Naive thymus-derived CD4-positive, alpha-beta T cell (primary cell): ENCODE measurements at regions not wholly inside any gene's neighbourhood (a gene's known extent, or its start where the extent isn't known, plus 50 kb on each side); places are given as distances from the start of the nearest gene placed in this dataset.

Source experiments
- ATAC-seq: fragments of 150-1000 bp; cut with Tn5 transposase; 2 replicates; pipeline ENCODE4 v1.10.0; 2021; ENCODE audit warnings: mild to moderate bottlenecking, moderate library complexity
- CTCF ChIA-PET: fragments of 350-600 bp; sonication (Branson Sonifier 250); formaldehyde crosslinking; loops from one replicate; lab custom pipeline; 2021; ENCODE audit warnings: antibody characterized with exemption; lab: Charles Lee
- POLR2A ChIA-PET: fragments of 350-600 bp; sonication (Branson Sonifier 250); formaldehyde crosslinking; loops from one replicate; lab custom pipeline; 2021; ENCODE audit warnings: antibody characterized with exemption, inconsistent platforms; lab: Charles Lee
- DNase-seq, 9 donors: peaks; one replicate each; pipeline versions ENCODE4 v3.0.0 to v3.0.0-alpha.2; 2020 to 2022; ENCODE audit warnings: mixed read lengths in 1 of 9
- H3K27ac ChIP-seq: one replicate; pipeline ENCODE4 v1.7.0; 2013; ENCODE audit warnings: mild to moderate bottlenecking, low read depth, low read length, moderate library complexity
- H3K27me3 ChIP-seq, 2 donors: one replicate each; pipeline ENCODE4 v1.7.0; 2013; ENCODE audit warnings: low read length in 2 of 2, mild to moderate bottlenecking in 2 of 2, moderate library complexity in 2 of 2; ENCODE audit not compliant: control insufficient read depth in 2 of 2, insufficient read depth in 2 of 2
- H3K36me3 ChIP-seq, 3 experiments: 1 replicate in 2 of 3; 2 replicates in 1 of 3; pipeline ENCODE4 v1.7.0; 2013; ENCODE audit warnings: low read length in 3 of 3, mild to moderate bottlenecking in 3 of 3, moderate library complexity in 1 of 3; ENCODE audit not compliant: insufficient read depth in 3 of 3, control insufficient read depth in 2 of 3
- H3K4me1 ChIP-seq, 2 donors: one replicate each; pipeline ENCODE4 v1.7.0; 2013; ENCODE audit warnings: low read length in 2 of 2, mild to moderate bottlenecking in 2 of 2, moderate library complexity in 1 of 2; ENCODE audit not compliant: control insufficient read depth in 2 of 2, insufficient read depth in 2 of 2
- H3K4me3 ChIP-seq: 2 replicates; pipeline ENCODE4 v1.7.0; 2013; ENCODE audit warnings: mild to moderate bottlenecking, low read length
- H3K9me3 ChIP-seq, 3 experiments: 1 replicate in 2 of 3; 2 replicates in 1 of 3; pipeline ENCODE4 v1.7.0; 2013; ENCODE audit warnings: low read length in 3 of 3; ENCODE audit not compliant: control insufficient read depth in 2 of 3
- H3K27ac Mint-ChIP-seq, 9 donors: one replicate each; pipeline ENCODE4 v1.8.0; 2020 to 2022; ENCODE audit warnings: mixed read lengths in 9 of 9, mild to moderate bottlenecking in 8 of 9, moderate library complexity in 5 of 9, inconsistent platforms in 2 of 9
- H3K27me3 Mint-ChIP-seq, 5 donors: one replicate each; pipeline ENCODE4 v1.8.0; 2021 to 2022; ENCODE audit warnings: mixed read lengths in 5 of 5, mild to moderate bottlenecking in 1 of 5
- H3K36me3 Mint-ChIP-seq, 5 donors: one replicate each; pipeline ENCODE4 v1.8.0; 2020 to 2022; ENCODE audit warnings: mixed read lengths in 5 of 5, mild to moderate bottlenecking in 3 of 5, inconsistent platforms in 1 of 5
- H3K4me1 Mint-ChIP-seq, 7 donors: one replicate each; pipeline ENCODE4 v1.8.0; 2020 to 2022; ENCODE audit warnings: mixed read lengths in 7 of 7, mild to moderate bottlenecking in 3 of 7, inconsistent platforms in 1 of 7
- H3K4me3 Mint-ChIP-seq, 10 donors: one replicate each; pipeline ENCODE4 v1.8.0; 2020 to 2022; ENCODE audit warnings: mild to moderate bottlenecking in 10 of 10, mixed read lengths in 10 of 10, moderate library complexity in 6 of 10, inconsistent platforms in 2 of 10
- H3K9me3 Mint-ChIP-seq, 11 donors: one replicate each; pipeline ENCODE4 v1.8.0; 2020 to 2022; ENCODE audit warnings: mixed read lengths in 11 of 11, mild to moderate bottlenecking in 4 of 11, inconsistent platforms in 1 of 11, moderate library complexity in 1 of 11
- intact Hi-C, 2 donors: fragments of 100-400 bp; cut with micrococcal nuclease; formaldehyde crosslinking; loops; one replicate each; pipeline ENCODE4 v1.15.1; 2023

- Histone ChIP-seq H3K4me1 (no peaks in the 10 kb centered on the region), H3K36me3 (no peaks in the 10 kb centered on the region), H3K27me3 (no peaks in the 10 kb centered on the region), H3K9me3 (no peaks in the 10 kb centered on the region), H3K4me3 (no peak overlapping the region), H3K27ac (no peak overlapping the region)
- DNase-seq = no peak
- no peaks in the 10 kb centered on the region for H3K36me3 Mint-ChIP-seq
- no peak overlapping the region for H3K4me3 Mint-ChIP-seq
- no peak for ATAC-seq
- no peaks in the 10 kb centered on the region for H3K4me1 Mint-ChIP-seq
- H3K9me3 Mint-ChIP-seq = peaks cover 0 to 2% (median 0%) of the 10 kb centered on the region in 11 donors
- no peak overlapping the region for H3K27ac Mint-ChIP-seq
- ChIA-PET CTCF (no interaction called here), POLR2A (no interaction called here)
- peaks cover 8 to 27% (median 11%) of the 10 kb centered on the region in 5 donors for H3K27me3 Mint-ChIP-seq
- intact Hi-C loops = no loop called here
These were observed 113.1 kb upstream of the TNC start for GRCh38 chr9:115230924-115231515.

- no peak for ATAC-seq
- intact Hi-C loops = no loop called here
- Mint-ChIP-seq H3K27me3 (peaks cover 10 to 40% (median 21%) of the 10 kb centered on the region in 5 donors), H3K36me3 (peaks cover 0 to 5% (median 0%) of the 10 kb centered on the region in 5 donors), H3K27ac (no peak overlapping the region), H3K9me3 (peaks cover 0 to 5% (median 0%) of the 10 kb centered on the region in 11 donors), H3K4me1 (no peaks in the 10 kb centered on the region), H3K4me3 (no peak overlapping the region)
- no peak overlapping the region for H3K4me3 ChIP-seq
- no peaks in the 10 kb centered on the region for H3K36me3 ChIP-seq
- POLR2A ChIA-PET = no interaction called here
- no peak for DNase-seq
- H3K9me3 ChIP-seq = no peaks in the 10 kb centered on the region
- H3K27ac ChIP-seq = no peak overlapping the region
- no peaks in the 10 kb centered on the region for H3K27me3 ChIP-seq
- CTCF ChIA-PET = no interaction called here
- H3K4me1 ChIP-seq = no peaks in the 10 kb centered on the region
These were observed 114.3 kb upstream of the TNC start for GRCh38 chr9:115232181-115232774.

GRCh38 chr9:115234094-115234493 lies 116.1 kb upstream of the TNC start:
- Mint-ChIP-seq H3K27ac (no peak overlapping the region), H3K9me3 (peaks cover 0 to 5% (median 0%) of the 10 kb centered on the region in 11 donors), H3K27me3 (peaks cover 21 to 56% (median 33%) of the 10 kb centered on the region in 5 donors), H3K4me1 (no peaks in the 10 kb centered on the region), H3K36me3 (peaks cover 0 to 5% (median 0%) of the 10 kb centered on the region in 5 donors), H3K4me3 (no peak overlapping the region)
- Histone ChIP-seq H3K27ac (no peak overlapping the region), H3K4me1 (no peaks in the 10 kb centered on the region), H3K9me3 (no peaks in the 10 kb centered on the region), H3K4me3 (no peak overlapping the region), H3K36me3 (no peaks in the 10 kb centered on the region), H3K27me3 (no peaks in the 10 kb centered on the region)
- ChIA-PET POLR2A (no interaction called here), CTCF (no interaction called here)
- ATAC-seq = no peak
- no peak for DNase-seq
- intact Hi-C loops = no loop called here

- Histone ChIP-seq H3K4me3 (no peak overlapping the region), H3K36me3 (no peaks in the 10 kb centered on the region), H3K9me3 (no peaks in the 10 kb centered on the region), H3K27me3 (no peaks in the 10 kb centered on the region), H3K4me1 (no peaks in the 10 kb centered on the region), H3K27ac (no peak overlapping the region)
- ChIA-PET CTCF (no interaction called here), POLR2A (no interaction called here)
- H3K27ac Mint-ChIP-seq = no peak overlapping the region
- H3K4me3 Mint-ChIP-seq = no peak overlapping the region
- DNase-seq = no peak
- H3K9me3 Mint-ChIP-seq = peaks cover 0 to 6% (median 0%) of the 10 kb centered on the region in 11 donors
- peaks cover 0 to 5% (median 0%) of the 10 kb centered on the region in 5 donors for H3K36me3 Mint-ChIP-seq
- no peaks in the 10 kb centered on the region for H3K4me1 Mint-ChIP-seq
- intact Hi-C loops = no loop called here
- ATAC-seq = no peak
- H3K27me3 Mint-ChIP-seq = peaks cover 21 to 61% (median 39%) of the 10 kb centered on the region in 5 donors
These were observed 117.3 kb upstream of the TNC start for GRCh38 chr9:115235221-115235620.

GRCh38 chr9:115237385-115237998 lies 119.5 kb upstream of the TNC start:
- intact Hi-C loops = no loop called here
- Histone ChIP-seq H3K9me3 (no peaks in the 10 kb centered on the region), H3K36me3 (no peaks in the 10 kb centered on the region), H3K4me3 (no peak overlapping the region), H3K27ac (no peak overlapping the region), H3K27me3 (no peaks in the 10 kb centered on the region), H3K4me1 (no peaks in the 10 kb centered on the region)
- CTCF ChIA-PET = no interaction called here
- peaks cover 0 to 6% (median 0%) of the 10 kb centered on the region in 11 donors for H3K9me3 Mint-ChIP-seq
- no peak overlapping the region for H3K27ac Mint-ChIP-seq
- DNase-seq (no peak), ATAC-seq (no peak)
- H3K4me3 Mint-ChIP-seq = no peak overlapping the region
- H3K27me3 Mint-ChIP-seq = peaks cover 21 to 57% (median 33%) of the 10 kb centered on the region in 5 donors
- POLR2A ChIA-PET = no interaction called here
- peaks cover 0 to 5% (median 0%) of the 10 kb centered on the region in 5 donors for H3K36me3 Mint-ChIP-seq
- no peaks in the 10 kb centered on the region for H3K4me1 Mint-ChIP-seq

DNA sequence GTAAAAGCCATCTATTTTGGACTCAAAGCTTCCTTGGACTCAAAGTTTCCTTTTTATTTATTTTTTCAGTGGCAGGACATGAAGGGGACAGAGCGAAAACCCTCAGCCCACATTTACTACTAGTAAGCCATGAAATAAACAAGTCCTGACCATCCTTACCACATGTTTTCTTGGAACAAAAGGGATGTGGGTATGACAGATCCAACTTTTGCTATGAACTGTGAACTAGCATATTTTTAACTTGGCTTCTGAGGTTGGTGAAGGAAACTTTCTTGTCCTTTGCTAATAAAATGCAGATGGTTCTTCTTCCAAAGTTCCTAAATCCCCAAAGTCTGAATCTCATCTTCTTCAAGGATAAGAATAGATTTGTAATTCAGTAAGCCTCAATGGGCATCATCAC lies 122.7 kb upstream of the TNC start:
- H3K27ac Mint-ChIP-seq = no peak overlapping the region
- ChIA-PET CTCF (no interaction called here), POLR2A (no interaction called here)
- peaks cover 0 to 5% (median 0%) of the 10 kb centered on the region in 5 donors for H3K36me3 Mint-ChIP-seq
- Histone ChIP-seq H3K4me3 (no peak overlapping the region), H3K27me3 (peaks cover 0 to 3% of the 10 kb centered on the region in 2 donors), H3K27ac (no peak overlapping the region), H3K9me3 (peaks cover 0 to 3% (median 0%) of the 10 kb centered on the region in 3 experiments), H3K4me1 (no peaks in the 10 kb centered on the region), H3K36me3 (no peaks in the 10 kb centered on the region)
- DNase-seq (no peak), ATAC-seq (no peak)
- H3K27me3 Mint-ChIP-seq = peaks cover 22 to 43% (median 35%) of the 10 kb centered on the region in 5 donors
- intact Hi-C loops = no loop called here
- H3K4me3 Mint-ChIP-seq = no peak overlapping the region
- H3K4me1 Mint-ChIP-seq = no peaks in the 10 kb centered on the region
- peaks cover 0 to 11% (median 0%) of the 10 kb centered on the region in 11 donors for H3K9me3 Mint-ChIP-seq
